ENCODE measurements at regions not wholly inside any gene's neighbourhood (a gene's known extent, or its start where the extent isn't known, plus 50 kb on each side); places are given as distances from the start of the nearest gene placed in this dataset.

DNA sequence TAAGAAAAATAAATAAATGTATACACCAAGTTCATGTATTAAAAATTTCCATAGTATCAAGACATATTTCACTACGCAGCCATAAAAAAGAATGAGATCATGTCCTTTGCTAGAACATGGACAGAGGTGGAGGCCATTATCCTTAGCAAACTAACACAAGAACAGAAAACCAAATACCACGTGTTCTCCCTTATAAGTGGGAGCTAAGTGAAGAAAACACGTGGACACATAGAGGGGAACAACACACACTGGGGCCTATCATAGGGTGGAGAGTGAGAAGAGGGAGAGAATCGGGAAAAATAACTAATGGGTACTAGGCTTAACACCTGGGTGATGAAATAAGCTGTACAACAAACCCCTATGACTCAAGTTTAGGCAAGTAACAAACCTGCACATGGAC lies 552.4 kb upstream of the PBX1 start:
- no peak overlapping the region for H3K4me2 ChIP-seq (ENCODE audit: control insufficient read depth, insufficient read depth)
- ATAC-seq: no peak
- in situ Hi-C loops (cut with MboI): no loop called here
- TF ChIP-seq E2F8 (IDR thresholded peaks at IDR 0.05; ENCODE audit: low read depth, partially characterized antibody) (no peak), PML (IDR thresholded peaks at IDR 0.05; ENCODE audit: low read length) (no peak), RB1 (IDR thresholded peaks at IDR 0.05; ENCODE audit: borderline replicate concordance) (no peak), IRF4 (IDR thresholded peaks at IDR 0.05; ENCODE audit: low read depth, low read length) (no peak), NFIC (IDR thresholded peaks at IDR 0.05; ENCODE audit: low read depth, low read length) (no peak), HDGF (IDR thresholded peaks at IDR 0.05) (no peak), TCF3 (IDR thresholded peaks at IDR 0.05; ENCODE audit: borderline replicate concordance, insufficient read depth, low read depth, low read length) (no peak), RELA (IDR thresholded peaks at IDR 0.05; ENCODE audit: borderline replicate concordance, partially characterized antibody) (no peak), JUND (IDR thresholded peaks at IDR 0.05; ENCODE audit: low read depth, low read length) (no peak), BCL11A (IDR thresholded peaks at IDR 0.05; ENCODE audit: low read depth, low read length) (no peak), CTCF (IDR thresholded peaks at IDR 0.05 in 2 of 3, conservative IDR thresholded peaks at IDR 0.05 in 1 of 3; ENCODE audit: control insufficient read depth in 2 of 3, extremely low read depth in 1 of 3, insufficient read depth in 1 of 3, low read depth in 3 of 3, low read length in 3 of 3) (no peak), CEBPB (IDR thresholded peaks at IDR 0.05; ENCODE audit: borderline replicate concordance in 1 of 2, low read depth in 2 of 2, low read length in 2 of 2) (no peak), MYB (IDR thresholded peaks at IDR 0.05; ENCODE audit: borderline replicate concordance, low read depth, low read length) (no peak), GABPA (IDR thresholded peaks at IDR 0.05; ENCODE audit: low read depth) (no peak)
- TF ChIP-seq, protein P1, sequence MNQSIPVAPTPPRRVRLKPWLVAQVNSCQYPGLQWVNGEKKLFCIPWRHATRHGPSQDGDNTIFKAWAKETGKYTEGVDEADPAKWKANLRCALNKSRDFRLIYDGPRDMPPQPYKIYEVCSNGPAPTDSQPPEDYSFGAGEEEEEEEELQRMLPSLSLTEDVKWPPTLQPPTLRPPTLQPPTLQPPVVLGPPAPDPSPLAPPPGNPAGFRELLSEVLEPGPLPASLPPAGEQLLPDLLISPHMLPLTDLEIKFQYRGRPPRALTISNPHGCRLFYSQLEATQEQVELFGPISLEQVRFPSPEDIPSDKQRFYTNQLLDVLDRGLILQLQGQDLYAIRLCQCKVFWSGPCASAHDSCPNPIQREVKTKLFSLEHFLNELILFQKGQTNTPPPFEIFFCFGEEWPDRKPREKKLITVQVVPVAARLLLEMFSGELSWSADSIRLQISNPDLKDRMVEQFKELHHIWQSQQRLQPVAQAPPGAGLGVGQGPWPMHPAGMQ (IDR thresholded peaks at IDR 0.05; ENCODE audit: borderline replicate concordance): no peak
- ChIA-PET CTCF (no interaction called here), RAD21 (ENCODE audit: unreplicated experiment) (no interaction called here), SMC1A (ENCODE audit: uncharacterized antibody, unreplicated experiment) (no interaction called here), POLR2A (no interaction called here)
- H3K27me3 ChIP-seq (replicated peaks in 1 of 2; ENCODE audit: control insufficient read depth in 2 of 2, insufficient read depth in 2 of 2, low read length in 1 of 2): no peaks in the 10 kb centered on the region
- H3K4me3 ChIP-seq: no peak overlapping the region
- no peak overlapping the region for H3K27ac ChIP-seq (ENCODE audit: control insufficient read depth, insufficient read depth)
- no peak overlapping the region for H2AFZ ChIP-seq (ENCODE audit: control insufficient read depth, low read depth, low read length)
- intact Hi-C loops (cut with micrococcal nuclease; ENCODE audit: unreplicated experiment): no loop called here
- DNase-seq (ENCODE audit: low read depth, low spot score): no peak
- H3K9me3 ChIP-seq (replicated peaks; ENCODE audit: control insufficient read depth, insufficient read depth, low read length): no peaks in the 10 kb centered on the region
- H3K9ac ChIP-seq (ENCODE audit: control insufficient read depth, insufficient read depth, low read length): no peak overlapping the region
- no peak for FAIRE-seq
- no peaks in the 10 kb centered on the region for H3K36me3 ChIP-seq (ENCODE audit: control insufficient read depth in 2 of 2, insufficient read depth in 2 of 2, low read length in 1 of 2)
- H4K20me1 ChIP-seq (ENCODE audit: control insufficient read depth, insufficient read depth): no peaks in the 10 kb centered on the region
- WGBS (ENCODE audit: insufficient coverage, insufficient replicate concordance, low lambda C conversion rate, missing lambda C conversion rate): 24% methylated on average over 4 of the region's 4 CpGs
- H3K79me2 ChIP-seq (ENCODE audit: control insufficient read depth, insufficient read depth, low read length): no peaks in the 10 kb centered on the region
- BruUV-seq (replicated peaks): no TSS peak
- H3K4me1 ChIP-seq (ENCODE audit: control insufficient read depth, insufficient read depth, low read length): no peaks in the 10 kb centered on the region
